ENCODE measurements at regions not wholly inside any gene's neighbourhood (a gene's known extent, or its start where the extent isn't known, plus 50 kb on each side); places are given as distances from the start of the nearest gene placed in this dataset.

DNA sequence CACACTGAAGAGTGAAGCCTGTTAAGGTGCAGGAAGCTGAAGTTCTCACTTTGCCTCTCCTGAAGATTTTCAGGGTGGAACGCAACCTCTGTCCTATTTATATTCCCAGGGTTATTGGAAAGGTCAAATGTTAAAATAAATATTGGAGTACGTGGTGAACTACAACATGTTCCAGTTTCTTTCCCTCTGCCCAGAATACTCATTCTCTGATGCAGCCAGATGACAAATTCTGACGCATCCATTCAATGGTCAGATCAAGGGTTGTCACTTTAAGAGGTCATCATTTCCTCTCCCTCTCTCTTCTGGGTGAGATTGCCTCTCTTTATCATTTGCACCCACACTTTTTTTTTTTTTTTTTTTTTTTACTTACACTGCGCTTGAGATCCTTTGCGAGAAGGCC is 277.1 kb downstream of the BRINP1 start:
- H3K4me3 Mint-ChIP-seq: no peak overlapping the region
- ATAC-seq (replicated peaks in 1 of 4): no peak
- no peaks in the 10 kb centered on the region for H3K36me3 Mint-ChIP-seq
- Histone ChIP-seq H3K27ac (ENCODE audit: low read length) (no peak overlapping the region), H3K36me3 (ENCODE audit: control insufficient read depth in 2 of 2, extremely low read depth in 1 of 2, insufficient read depth in 1 of 2, low read length in 1 of 2) (no peaks in the 10 kb centered on the region), H3K9me3 (no peaks in the 10 kb centered on the region), H3K27me3 (replicated peaks in 1 of 2; ENCODE audit: control insufficient read depth in 2 of 2, extremely low read depth in 1 of 2, insufficient read depth in 2 of 2, low read length in 1 of 2) (no peaks in the 10 kb centered on the region), H3K4me1 (ENCODE audit: control insufficient read depth in 1 of 2, extremely low read depth in 1 of 2, insufficient read depth in 2 of 2, low read length in 2 of 2) (no peaks in the 10 kb centered on the region), H3K4me3 (ENCODE audit: control insufficient read depth in 1 of 2, extremely low read depth in 1 of 2, low read length in 1 of 2) (no peak overlapping the region)
- ChIA-PET CTCF (no interaction called here), POLR2A (no interaction called here)
- no peak for DNase-seq
- no CpG with 5 or more reads among the region's 5 CpGs for WGBS (ENCODE audit: insufficient coverage)
- H3K9me3 Mint-ChIP-seq: peaks cover 0 to 10% (median 8%) of the 10 kb centered on the region in 3 donors
- H3K4me1 Mint-ChIP-seq: no peaks in the 10 kb centered on the region
- H3K27me3 Mint-ChIP-seq: no peaks in the 10 kb centered on the region
- no peak overlapping the region for H3K27ac Mint-ChIP-seq

- ChIA-PET POLR2A (no interaction called here), CTCF (no interaction called here)
- Histone ChIP-seq H3K27ac (ENCODE audit: low read length) (no peak overlapping the region), H3K4me3 (ENCODE audit: control insufficient read depth in 1 of 2, extremely low read depth in 1 of 2, low read length in 1 of 2) (no peak overlapping the region), H3K9me3 (no peaks in the 10 kb centered on the region), H3K36me3 (ENCODE audit: control insufficient read depth in 2 of 2, extremely low read depth in 1 of 2, insufficient read depth in 1 of 2, low read length in 1 of 2) (no peaks in the 10 kb centered on the region), H3K27me3 (replicated peaks in 1 of 2; ENCODE audit: control insufficient read depth in 2 of 2, extremely low read depth in 1 of 2, insufficient read depth in 2 of 2, low read length in 1 of 2) (no peaks in the 10 kb centered on the region), H3K4me1 (ENCODE audit: control insufficient read depth in 1 of 2, extremely low read depth in 1 of 2, insufficient read depth in 2 of 2, low read length in 2 of 2) (no peaks in the 10 kb centered on the region)
- Mint-ChIP-seq H3K36me3 (no peaks in the 10 kb centered on the region), H3K27me3 (no peaks in the 10 kb centered on the region), H3K4me1 (no peaks in the 10 kb centered on the region), H3K9me3 (peaks cover 0 to 8% (median 5%) of the 10 kb centered on the region in 3 donors), H3K4me3 (no peak overlapping the region), H3K27ac (no peak overlapping the region)
- DNase-seq: no peak
- ATAC-seq (replicated peaks in 1 of 4): no peak
Observed at GRCh38 chr9:119094086-119094485, 275.1 kb downstream of the BRINP1 start.

GRCh38 chr9:119095072-119095471 is 274.2 kb downstream of the BRINP1 start:
- Histone ChIP-seq H3K4me3 (ENCODE audit: control insufficient read depth in 1 of 2, extremely low read depth in 1 of 2, low read length in 1 of 2) (no peak overlapping the region), H3K4me1 (ENCODE audit: control insufficient read depth in 1 of 2, extremely low read depth in 1 of 2, insufficient read depth in 2 of 2, low read length in 2 of 2) (no peaks in the 10 kb centered on the region), H3K27ac (ENCODE audit: low read length) (no peak overlapping the region), H3K36me3 (ENCODE audit: control insufficient read depth in 2 of 2, extremely low read depth in 1 of 2, insufficient read depth in 1 of 2, low read length in 1 of 2) (no peaks in the 10 kb centered on the region), H3K9me3 (no peaks in the 10 kb centered on the region), H3K27me3 (replicated peaks in 1 of 2; ENCODE audit: control insufficient read depth in 2 of 2, extremely low read depth in 1 of 2, insufficient read depth in 2 of 2, low read length in 1 of 2) (no peaks in the 10 kb centered on the region)
- Mint-ChIP-seq H3K27me3 (no peaks in the 10 kb centered on the region), H3K36me3 (no peaks in the 10 kb centered on the region), H3K4me3 (no peak overlapping the region), H3K9me3 (peaks cover 0 to 8% (median 5%) of the 10 kb centered on the region in 3 donors), H3K27ac (no peak overlapping the region), H3K4me1 (no peaks in the 10 kb centered on the region)
- WGBS (ENCODE audit: insufficient coverage): no CpG with 5 or more reads among the region's 3 CpGs
- no peak for ATAC-seq (replicated peaks in 1 of 4)
- ChIA-PET POLR2A (no interaction called here), CTCF (no interaction called here)
- no peak for DNase-seq

DNA sequence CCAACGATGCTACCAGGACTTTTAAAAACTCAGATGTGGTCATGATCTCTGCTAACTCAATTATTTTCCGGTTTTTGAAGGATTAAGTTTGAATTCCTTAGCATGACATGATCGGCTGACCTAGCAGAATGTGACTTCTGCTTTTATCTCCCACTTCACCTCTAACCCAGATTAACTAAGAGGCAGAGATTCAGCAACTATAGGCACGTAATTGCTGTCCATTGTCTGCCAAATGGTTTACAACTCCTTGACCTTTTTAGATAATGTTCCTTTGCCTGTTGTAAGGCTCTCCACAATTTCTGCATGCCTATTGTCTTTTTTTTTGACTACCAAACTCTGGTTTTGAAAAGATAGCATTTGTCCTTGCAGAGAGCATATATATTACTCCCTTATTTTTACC is 268.2 kb downstream of the BRINP1 start:
- Mint-ChIP-seq H3K36me3 (no peaks in the 10 kb centered on the region), H3K27ac (no peak overlapping the region), H3K4me1 (no peaks in the 10 kb centered on the region), H3K27me3 (no peaks in the 10 kb centered on the region), H3K4me3 (no peak overlapping the region), H3K9me3 (no peaks in the 10 kb centered on the region)
- ATAC-seq (replicated peaks in 1 of 4) (no peak), DNase-seq (no peak)
- ChIA-PET CTCF (no interaction called here), POLR2A (no interaction called here)
- Histone ChIP-seq H3K27ac (ENCODE audit: low read length) (no peak overlapping the region), H3K9me3 (no peaks in the 10 kb centered on the region), H3K36me3 (ENCODE audit: control insufficient read depth in 2 of 2, extremely low read depth in 1 of 2, insufficient read depth in 1 of 2, low read length in 1 of 2) (no peaks in the 10 kb centered on the region), H3K4me1 (ENCODE audit: control insufficient read depth in 1 of 2, extremely low read depth in 1 of 2, insufficient read depth in 2 of 2, low read length in 2 of 2) (no peaks in the 10 kb centered on the region), H3K4me3 (ENCODE audit: control insufficient read depth in 1 of 2, extremely low read depth in 1 of 2, low read length in 1 of 2) (no peak overlapping the region), H3K27me3 (replicated peaks in 1 of 2; ENCODE audit: control insufficient read depth in 2 of 2, extremely low read depth in 1 of 2, insufficient read depth in 2 of 2, low read length in 1 of 2) (no peaks in the 10 kb centered on the region)
- WGBS (ENCODE audit: insufficient coverage): 50% methylated on average over 1 of the region's 4 CpGs

DNA sequence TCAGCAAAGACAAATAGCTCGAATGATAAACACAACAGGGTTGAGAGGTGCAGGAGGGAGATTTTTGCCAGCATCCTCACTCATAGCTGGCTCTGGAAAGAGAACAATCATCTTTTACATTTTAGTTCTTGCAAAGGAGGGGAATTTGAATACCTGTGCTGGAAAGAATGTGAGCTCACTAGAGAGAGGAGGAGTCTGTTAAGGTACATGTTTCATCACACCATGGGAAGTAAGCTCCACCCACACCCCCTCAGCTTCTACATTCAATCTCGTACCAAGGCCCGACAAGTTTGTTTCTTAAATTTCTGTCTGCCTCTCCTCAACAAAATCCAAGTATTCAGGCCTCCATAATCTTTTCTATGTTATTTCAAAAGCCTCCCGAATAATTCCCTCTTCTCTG is 254.6 kb downstream of the BRINP1 start:
- H3K27me3 ChIP-seq (replicated peaks in 1 of 2; ENCODE audit: control insufficient read depth in 2 of 2, extremely low read depth in 1 of 2, insufficient read depth in 2 of 2, low read length in 1 of 2): no peaks in the 10 kb centered on the region
- Mint-ChIP-seq H3K27ac (no peak overlapping the region), H3K9me3 (peaks cover 3 to 16% (median 5%) of the 10 kb centered on the region in 3 donors), H3K36me3 (no peaks in the 10 kb centered on the region), H3K27me3 (no peaks in the 10 kb centered on the region), H3K4me3 (no peak overlapping the region), H3K4me1 (no peaks in the 10 kb centered on the region)
- no peak for ATAC-seq (replicated peaks in 1 of 4)
- H3K36me3 ChIP-seq (ENCODE audit: control insufficient read depth in 2 of 2, extremely low read depth in 1 of 2, insufficient read depth in 1 of 2, low read length in 1 of 2): no peaks in the 10 kb centered on the region
- H3K9me3 ChIP-seq: no peaks in the 10 kb centered on the region
- ChIA-PET CTCF (no interaction called here), POLR2A (no interaction called here)
- 70% methylated on average over 2 of the region's 4 CpGs for WGBS (ENCODE audit: insufficient coverage)
- H3K4me3 ChIP-seq (ENCODE audit: control insufficient read depth in 1 of 2, extremely low read depth in 1 of 2, low read length in 1 of 2): no peak overlapping the region
- H3K4me1 ChIP-seq (ENCODE audit: control insufficient read depth in 1 of 2, extremely low read depth in 1 of 2, insufficient read depth in 2 of 2, low read length in 2 of 2): no peaks in the 10 kb centered on the region
- no peak overlapping the region for H3K27ac ChIP-seq (ENCODE audit: low read length)
- no peak for DNase-seq

Data from T-cell (primary cell).